Left ventricle myocardium inferior (tissue), 1 donor: ENCODE measurements at regions not wholly inside any gene's neighbourhood (a gene's known extent, or its start where the extent isn't known, plus 50 kb on each side); places are given as distances from the start of the nearest gene placed in this dataset.

Experiments used
- DNase-seq: peaks from one replicate; pipeline ENCODE4 v3.0.0-alpha.2; 2020
- H3K27ac ChIP-seq: fragments of 200-600 bp; replicated peaks from 2 replicates; pipeline ENCODE4 v1.8.0; 2021
- H3K27me3 ChIP-seq: fragments of 200-600 bp; 2 replicates; pipeline ENCODE4 v1.8.0; 2021; ENCODE audit warnings: low read depth
- H3K36me3 ChIP-seq: fragments of 200-600 bp; 2 replicates; pipeline ENCODE4 v1.8.0; 2021
- H3K4me1 ChIP-seq: fragments of 200-600 bp; 2 replicates; pipeline ENCODE4 v1.8.0; 2021
- H3K4me3 ChIP-seq: fragments of 200-600 bp; 2 replicates; pipeline ENCODE4 v1.8.0; 2021; ENCODE audit warnings: mild to moderate bottlenecking, moderate library complexity
- H3K9me3 ChIP-seq: fragments of 200-600 bp; replicated peaks from 2 replicates; pipeline ENCODE4 v1.8.0; 2021
- CTCF ChIP-seq: fragments of 200-600 bp; IDR thresholded peaks from 2 replicates; pipeline ENCODE4 v1.8.0; 2021; ENCODE audit warnings: antibody characterized with exemption, mild to moderate bottlenecking, borderline replicate concordance
- intact Hi-C: fragments of 100-400 bp; cut with micrococcal nuclease; formaldehyde crosslinking; loops from one replicate; pipeline ENCODE4 v1.11.0; 2022
- donor health status: DM: no; HTN: yes; CAD: no; lungs with severe emphysema.

GRCh38 chrX:96449896-96450295, 234.7 kb upstream of the DIAPH2 start:
- no peak for DNase-seq
- no peaks in the 10 kb centered on the region for H3K36me3 ChIP-seq
- H3K9me3 ChIP-seq: no peaks in the 10 kb centered on the region
- H3K27me3 ChIP-seq: no peaks in the 10 kb centered on the region
- intact Hi-C loops: no loop called here
- no peak for TF ChIP-seq CTCF
- H3K4me3 ChIP-seq: no peak overlapping the region
- no peak overlapping the region for H3K27ac ChIP-seq
- no peaks in the 10 kb centered on the region for H3K4me1 ChIP-seq

- Histone ChIP-seq H3K9me3 (no peaks in the 10 kb centered on the region), H3K4me3 (no peak overlapping the region), H3K4me1 (no peaks in the 10 kb centered on the region), H3K27me3 (no peaks in the 10 kb centered on the region), H3K36me3 (no peaks in the 10 kb centered on the region), H3K27ac (no peak overlapping the region)
- intact Hi-C loops: no loop called here
- TF ChIP-seq CTCF: no peak
- DNase-seq: no peak
Observed at GRCh38 chrX:96453139-96453538, 231.5 kb upstream of the DIAPH2 start.

- Histone ChIP-seq H3K36me3 (no peaks in the 10 kb centered on the region), H3K4me3 (no peak overlapping the region), H3K27me3 (no peaks in the 10 kb centered on the region), H3K27ac (no peak overlapping the region), H3K9me3 (no peaks in the 10 kb centered on the region), H3K4me1 (no peaks in the 10 kb centered on the region)
- intact Hi-C loops: no loop called here
- no peak for DNase-seq
- TF ChIP-seq CTCF: no peak
Observed at GRCh38 chrX:96455078-96455477, 229.6 kb upstream of the DIAPH2 start.

GRCh38 chrX:96464880-96465558, 219.6 kb upstream of the DIAPH2 start:
- Histone ChIP-seq H3K9me3 (no peaks in the 10 kb centered on the region), H3K4me3 (no peak overlapping the region), H3K27me3 (no peaks in the 10 kb centered on the region), H3K36me3 (no peaks in the 10 kb centered on the region), H3K27ac (no peak overlapping the region), H3K4me1 (no peaks in the 10 kb centered on the region)
- DNase-seq: no peak
- TF ChIP-seq CTCF: no peak
- intact Hi-C loops: no loop called here

GRCh38 chrX:96474029-96474740, 210.5 kb upstream of the DIAPH2 start:
- H3K4me3 ChIP-seq: no peak overlapping the region
- DNase-seq: no peak
- no peak overlapping the region for H3K27ac ChIP-seq
- H3K27me3 ChIP-seq: no peaks in the 10 kb centered on the region
- no peaks in the 10 kb centered on the region for H3K4me1 ChIP-seq
- no peaks in the 10 kb centered on the region for H3K36me3 ChIP-seq
- intact Hi-C loops: no loop called here
- no peak for TF ChIP-seq CTCF
- H3K9me3 ChIP-seq: no peaks in the 10 kb centered on the region
